Endothelial cell (in vitro differentiated cells): ENCODE measurements at regions not wholly inside any gene's neighbourhood (a gene's known extent, or its start where the extent isn't known, plus 50 kb on each side); places are given as distances from the start of the nearest gene placed in this dataset.

Source experiments
- DNase-seq: peaks from one replicate; pipeline ENCODE4 v3.0.0; 2021; ENCODE audit warnings: low spot score
- H3K27ac Mint-ChIP-seq: one replicate; pipeline ENCODE4 v1.8.0; 2021; ENCODE audit warnings: mixed read lengths, inconsistent platforms; ENCODE audit not compliant: unreplicated experiment
- H3K27me3 Mint-ChIP-seq: one replicate; pipeline ENCODE4 v1.8.0; 2021; ENCODE audit warnings: mild to moderate bottlenecking, moderate library complexity, mixed read lengths, inconsistent platforms; ENCODE audit not compliant: unreplicated experiment
- H3K36me3 Mint-ChIP-seq: one replicate; pipeline ENCODE4 v1.8.0; 2021; ENCODE audit warnings: mild to moderate bottlenecking, low read depth, mixed read lengths, inconsistent platforms; ENCODE audit not compliant: unreplicated experiment
- H3K4me1 Mint-ChIP-seq: one replicate; pipeline ENCODE4 v1.8.0; 2021; ENCODE audit warnings: mild to moderate bottlenecking, mixed read lengths, inconsistent platforms; ENCODE audit not compliant: unreplicated experiment
- H3K4me3 Mint-ChIP-seq: one replicate; pipeline ENCODE4 v1.8.0; 2021; ENCODE audit warnings: mild to moderate bottlenecking, mixed read lengths, inconsistent platforms; ENCODE audit not compliant: unreplicated experiment
- H3K9me3 Mint-ChIP-seq: one replicate; pipeline ENCODE4 v1.8.0; 2021; ENCODE audit warnings: mixed read lengths, inconsistent platforms; ENCODE audit not compliant: unreplicated experiment
- TF ChIP-seq, protein P1 (sequence below): fragments of 200-600 bp; sonication (generic); IDR thresholded peaks from one replicate; pipeline ENCODE4 v1.5.0; 2021; ENCODE audit warnings: antibody characterized with exemption; ENCODE audit not compliant: unreplicated experiment

DNA sequence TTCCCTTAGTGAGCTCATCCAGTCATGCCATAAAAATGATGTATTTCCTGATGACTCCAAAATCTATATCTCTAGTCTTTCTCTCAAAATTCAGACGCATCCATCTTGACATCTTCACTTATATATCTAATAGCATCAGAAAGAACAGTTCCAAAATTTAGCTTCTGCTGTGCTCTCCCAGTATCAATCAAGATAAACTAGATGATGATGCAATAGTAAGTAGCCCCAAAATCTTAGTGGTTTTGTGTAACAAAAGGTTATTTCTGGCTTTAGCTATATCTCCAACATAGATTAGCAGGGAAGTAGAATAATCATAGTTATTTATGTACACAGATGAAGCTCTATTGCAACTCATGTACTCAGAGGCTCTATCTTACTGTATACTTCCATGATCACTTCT, 382.5 kb upstream of the ADGRL3 start:
- no peaks in the 10 kb centered on the region for H3K4me1 Mint-ChIP-seq
- H3K9me3 Mint-ChIP-seq: no peaks in the 10 kb centered on the region
- no peaks in the 10 kb centered on the region for H3K27me3 Mint-ChIP-seq
- TF ChIP-seq, protein P1, sequence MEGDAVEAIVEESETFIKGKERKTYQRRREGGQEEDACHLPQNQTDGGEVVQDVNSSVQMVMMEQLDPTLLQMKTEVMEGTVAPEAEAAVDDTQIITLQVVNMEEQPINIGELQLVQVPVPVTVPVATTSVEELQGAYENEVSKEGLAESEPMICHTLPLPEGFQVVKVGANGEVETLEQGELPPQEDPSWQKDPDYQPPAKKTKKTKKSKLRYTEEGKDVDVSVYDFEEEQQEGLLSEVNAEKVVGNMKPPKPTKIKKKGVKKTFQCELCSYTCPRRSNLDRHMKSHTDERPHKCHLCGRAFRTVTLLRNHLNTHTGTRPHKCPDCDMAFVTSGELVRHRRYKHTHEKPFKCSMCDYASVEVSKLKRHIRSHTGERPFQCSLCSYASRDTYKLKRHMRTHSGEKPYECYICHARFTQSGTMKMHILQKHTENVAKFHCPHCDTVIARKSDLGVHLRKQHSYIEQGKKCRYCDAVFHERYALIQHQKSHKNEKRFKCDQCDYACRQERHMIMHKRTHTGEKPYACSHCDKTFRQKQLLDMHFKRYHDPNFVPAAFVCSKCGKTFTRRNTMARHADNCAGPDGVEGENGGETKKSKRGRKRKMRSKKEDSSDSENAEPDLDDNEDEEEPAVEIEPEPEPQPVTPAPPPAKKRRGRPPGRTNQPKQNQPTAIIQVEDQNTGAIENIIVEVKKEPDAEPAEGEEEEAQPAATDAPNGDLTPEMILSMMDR: no peak
- DNase-seq: no peak
- H3K27ac Mint-ChIP-seq: no peak overlapping the region
- no peaks in the 10 kb centered on the region for H3K36me3 Mint-ChIP-seq
- no peak overlapping the region for H3K4me3 Mint-ChIP-seq

DNA sequence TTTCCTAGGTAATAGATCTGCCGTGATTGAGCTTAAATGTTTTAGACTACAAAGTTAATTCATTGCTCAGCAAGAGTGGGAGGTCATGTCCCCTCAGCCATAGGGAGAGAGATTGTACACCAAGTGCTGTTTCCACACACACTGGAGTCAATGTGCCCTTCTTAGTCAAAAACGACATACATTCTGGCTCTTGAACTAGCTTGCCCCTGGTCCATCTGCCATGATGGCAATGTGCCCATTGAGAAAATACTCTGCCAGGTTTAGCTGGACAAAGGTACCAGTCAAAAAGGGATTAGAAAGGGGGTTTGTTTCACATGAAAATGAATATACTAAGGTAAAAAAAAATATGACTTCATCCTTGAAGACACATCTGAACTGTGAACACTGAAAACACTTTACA, 377.1 kb upstream of the ADGRL3 start:
- H3K4me3 Mint-ChIP-seq: no peak overlapping the region
- H3K36me3 Mint-ChIP-seq: no peaks in the 10 kb centered on the region
- no peaks in the 10 kb centered on the region for H3K4me1 Mint-ChIP-seq
- H3K27me3 Mint-ChIP-seq: peaks cover 2% of the 10 kb centered on the region
- H3K9me3 Mint-ChIP-seq: no peaks in the 10 kb centered on the region
- no peak overlapping the region for H3K27ac Mint-ChIP-seq
- no peak for DNase-seq
- TF ChIP-seq, protein P1: no peak

DNA sequence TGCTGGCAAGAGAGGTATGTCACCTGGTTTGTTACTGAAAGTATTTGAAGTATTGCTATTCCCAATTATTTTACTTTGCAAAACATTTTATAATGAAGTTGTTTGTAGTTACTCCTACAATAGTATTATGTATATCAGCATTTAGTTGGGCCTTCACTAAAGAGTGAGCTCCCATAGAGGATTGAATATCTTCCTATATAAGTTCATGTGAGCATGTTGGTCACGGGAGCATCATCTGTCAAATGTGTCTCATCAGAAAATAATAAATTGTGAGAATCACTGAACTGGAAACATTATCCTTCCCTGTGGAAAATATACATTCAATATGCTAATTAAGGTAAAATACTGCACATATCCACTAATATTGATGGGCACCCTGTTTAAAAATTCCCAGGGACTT, 360.1 kb upstream of the ADGRL3 start:
- Mint-ChIP-seq H3K9me3 (no peaks in the 10 kb centered on the region), H3K27ac (no peak overlapping the region), H3K4me1 (no peaks in the 10 kb centered on the region), H3K36me3 (no peaks in the 10 kb centered on the region), H3K27me3 (no peaks in the 10 kb centered on the region), H3K4me3 (no peak overlapping the region)
- DNase-seq: no peak
- TF ChIP-seq, protein P1: no peak

DNA sequence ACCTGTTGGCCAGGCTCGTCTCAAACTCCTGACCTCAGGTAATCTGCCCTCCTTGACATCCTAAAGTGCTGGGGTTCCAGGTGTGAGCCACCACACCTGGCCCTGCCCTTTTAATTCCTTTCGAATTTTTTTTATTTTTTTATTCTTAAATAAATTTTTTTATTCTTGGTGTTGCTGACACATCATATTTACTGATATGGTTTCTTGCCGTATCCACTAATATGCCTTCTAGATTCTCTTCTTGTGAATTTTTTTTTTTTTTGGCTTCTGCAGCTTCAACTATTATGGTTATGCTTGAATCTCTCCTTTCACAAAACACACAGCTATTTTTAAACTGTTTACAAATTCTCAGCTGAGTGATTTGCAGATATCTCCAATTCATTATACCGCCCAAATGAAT, 353.4 kb upstream of the ADGRL3 start:
- DNase-seq: no peak
- H3K36me3 Mint-ChIP-seq: no peaks in the 10 kb centered on the region
- no peaks in the 10 kb centered on the region for H3K9me3 Mint-ChIP-seq
- H3K27me3 Mint-ChIP-seq: no peaks in the 10 kb centered on the region
- H3K4me1 Mint-ChIP-seq: no peaks in the 10 kb centered on the region
- no peak overlapping the region for H3K4me3 Mint-ChIP-seq
- H3K27ac Mint-ChIP-seq: no peak overlapping the region
- TF ChIP-seq, protein P1: no peak

DNA sequence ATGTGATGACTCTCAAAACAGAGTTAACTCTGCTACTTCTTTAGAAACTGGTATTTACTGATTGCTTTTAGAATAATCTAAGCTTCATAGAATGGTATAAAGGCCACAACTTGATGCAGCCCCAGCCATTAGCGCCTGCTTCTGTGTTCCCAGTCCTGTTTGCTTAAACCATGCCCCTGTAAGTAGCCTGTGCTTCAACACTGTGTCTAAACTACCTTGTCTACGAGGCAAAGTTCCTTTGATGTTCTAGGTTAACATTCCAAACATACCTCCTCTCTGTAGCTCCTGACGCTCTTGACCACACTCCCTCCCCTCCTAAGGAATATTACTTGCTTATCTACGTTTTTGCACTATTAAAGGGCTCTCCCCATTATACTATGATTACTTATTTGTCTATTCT, 352.5 kb upstream of the ADGRL3 start:
- Mint-ChIP-seq H3K27me3 (no peaks in the 10 kb centered on the region), H3K4me3 (no peak overlapping the region), H3K4me1 (no peaks in the 10 kb centered on the region), H3K27ac (no peak overlapping the region), H3K9me3 (no peaks in the 10 kb centered on the region), H3K36me3 (no peaks in the 10 kb centered on the region)
- DNase-seq: no peak
- TF ChIP-seq, protein P1: no peak
